Hematopoietic multipotent progenitor cell treated with erythropoietin and hydrocortisone succinate and interleukin-3 and kit ligand, for 6 days (in vitro differentiated cells): ENCODE measurements at regions not wholly inside any gene's neighbourhood (a gene's known extent, or its start where the extent isn't known, plus 50 kb on each side); places are given as distances from the start of the nearest gene placed in this dataset.
A peak's percentile ranks its signal among the peaks of the same experiment; 100 is the strongest.

Source experiments
- DNase-seq: peaks from one replicate; pipeline ENCODE4 v3.0.0-alpha.2; 2015

- DNase-seq: no peak
These were observed 157.3 kb upstream of the CREB1 start for GRCh38 chr2:207372483-207372882.

GRCh38 chr2:207375207-207375875 lies 154.4 kb upstream of the CREB1 start:
- no peak for DNase-seq

GRCh38 chr2:207378620-207379019 lies 151.1 kb upstream of the CREB1 start:
- DNase-seq: peak; percentile 14

GRCh38 chr2:207385076-207385475 lies 144.7 kb upstream of the CREB1 start:
- DNase-seq: no peak

- DNase-seq: no peak
These were observed 143.9 kb upstream of the CREB1 start for GRCh38 chr2:207385903-207386302.

GRCh38 chr2:207387001-207387571 lies 142.7 kb upstream of the CREB1 start:
- DNase-seq: no peak

- no peak for DNase-seq
These were observed 139.3 kb upstream of the CREB1 start for GRCh38 chr2:207390302-207391095.

- DNase-seq: no peak
These were observed 135.5 kb upstream of the CREB1 start for GRCh38 chr2:207394203-207394781.

GRCh38 chr2:207394812-207395534 lies 134.8 kb upstream of the CREB1 start:
- peak; percentile 89 for DNase-seq

- DNase-seq: no peak
These were observed 134.1 kb upstream of the CREB1 start for GRCh38 chr2:207395535-207396251.

- peak; percentile 18 for DNase-seq
These were observed 131.7 kb upstream of the CREB1 start for GRCh38 chr2:207397917-207398655.

- DNase-seq: no peak
These were observed 130.5 kb upstream of the CREB1 start for GRCh38 chr2:207399301-207399700.

GRCh38 chr2:207401338-207401737 lies 128.4 kb upstream of the CREB1 start:
- DNase-seq: no peak

GRCh38 chr2:207403141-207403540 lies 126.6 kb upstream of the CREB1 start:
- DNase-seq: no peak

- no peak for DNase-seq
These were observed 125.8 kb upstream of the CREB1 start for GRCh38 chr2:207403950-207404349.

GRCh38 chr2:207405150-207405549 lies 124.6 kb upstream of the CREB1 start:
- DNase-seq: no peak

- DNase-seq: no peak
These were observed 121.5 kb upstream of the CREB1 start for GRCh38 chr2:207408086-207408794.

- DNase-seq: no peak
These were observed 120.2 kb upstream of the CREB1 start for GRCh38 chr2:207409517-207409916.

- no peak for DNase-seq
These were observed 116.9 kb upstream of the CREB1 start for GRCh38 chr2:207412787-207413310.

GRCh38 chr2:207413376-207413907 lies 116.3 kb upstream of the CREB1 start:
- DNase-seq: no peak
